H1 (cell line): ENCODE measurements at regions not wholly inside any gene's neighbourhood (a gene's known extent, or its start where the extent isn't known, plus 50 kb on each side); places are given as distances from the start of the nearest gene placed in this dataset.

ENCODE experiments used
- PHF8 ChIP-seq: fragments of 200-600 bp; sonication (generic); conservative IDR thresholded peaks from 2 replicates; pipeline ENCODE4 v1.7.1; 2012; ENCODE audit warnings: low read depth, mild to moderate bottlenecking, inconsistent platforms, low read length, moderate library complexity
- POLR2A ChIP-seq, 2 experiments: IDR thresholded peaks; 1 replicate in 1 of 2; 2 replicates in 1 of 2; pipeline ENCODE4 v1.6.1; 2011; ENCODE audit warnings: low read depth in 2 of 2, low read length in 2 of 2, mild to moderate bottlenecking in 2 of 2; ENCODE audit errors: control extremely low read depth in 1 of 2

GRCh38 chr4:108416831-108417230 lies 203.5 kb upstream of the RPL34 start (continued):
- TF ChIP-seq POLR2A (IDR thresholded peaks at IDR 0.05; ENCODE audit: control extremely low read depth in 1 of 2, low read depth in 2 of 2, low read length in 2 of 2): no peak
- no peak for TF ChIP-seq PHF8
